Right lobe of liver (tissue), 4 donors: ENCODE measurements at regions not wholly inside any gene's neighbourhood (a gene's known extent, or its start where the extent isn't known, plus 50 kb on each side); places are given as distances from the start of the nearest gene placed in this dataset.

Experiments used
- CTCF ChIP-seq, 4 donors: fragments of 200-600 bp in 3 of 4; fragments of 450-650 bp in 1 of 4; IDR thresholded peaks; one replicate each; pipeline versions ENCODE4 v1.5.1 to v1.8.0; 2016 to 2022; ENCODE audit warnings: antibody characterized with exemption in 4 of 4, mild to moderate bottlenecking in 2 of 4
- POLR2A ChIP-seq: fragments of 450-650 bp; IDR thresholded peaks from one replicate; pipeline ENCODE4 v1.6.1; 2017; ENCODE audit warnings: antibody characterized with exemption, mild to moderate bottlenecking
- donor health status: DM: no; HTN: no; CAD: no.
- donor health status: DM: no; HTN: no; CAD: no.
- donor health status: DM: no; HTN: yes; CAD: no.

GRCh38 chr15:29424118-29424517 lies 154.5 kb upstream of the NSMCE3 start:
- no peak for TF ChIP-seq CTCF (IDR thresholded peaks at IDR 0.05)
- TF ChIP-seq POLR2A: no peak
